Right lung (tissue), 2 donors: ENCODE measurements at regions not wholly inside any gene's neighbourhood (a gene's known extent, or its start where the extent isn't known, plus 50 kb on each side); places are given as distances from the start of the nearest gene placed in this dataset.

ENCODE experiments used
- DNase-seq, 2 donors: peaks; one replicate each; pipeline ENCODE4 v3.0.0-alpha.2; 2013

- peak in 1 of 2 donors; percentile 41 for DNase-seq
Observed at GRCh38 chr5:93163010-93163663, 417.9 kb downstream of the NR2F1-AS1 start.

- no peak for DNase-seq
Observed at GRCh38 chr5:93161661-93162654, 419.1 kb downstream of the NR2F1-AS1 start.

GRCh38 chr5:93158841-93159240, 422.2 kb downstream of the NR2F1-AS1 start:
- no peak for DNase-seq

GRCh38 chr5:93156566-93156965, 424.5 kb downstream of the NR2F1-AS1 start:
- no peak for DNase-seq

- no peak for DNase-seq
Observed at GRCh38 chr5:93154535-93154934, 426.5 kb downstream of the NR2F1-AS1 start.

- no peak for DNase-seq
Observed at GRCh38 chr5:93153461-93153860, 427.6 kb downstream of the NR2F1-AS1 start.

GRCh38 chr5:93151896-93152295, 429.1 kb downstream of the NR2F1-AS1 start:
- no peak for DNase-seq

- DNase-seq, result no peak
Observed at GRCh38 chr5:93151121-93151520, 429.9 kb downstream of the NR2F1-AS1 start.

GRCh38 chr5:93150311-93151012, 430.6 kb downstream of the NR2F1-AS1 start:
- DNase-seq, result no peak

- DNase-seq, result no peak
Observed at GRCh38 chr5:93145767-93146166, 435.3 kb downstream of the NR2F1-AS1 start.

- DNase-seq, result no peak
Observed at GRCh38 chr5:93145019-93145418, 436.0 kb downstream of the NR2F1-AS1 start.

- DNase-seq, result peak in 1 of 2 donors; percentile 17
Observed at GRCh38 chr5:93141969-93142368, 439.1 kb downstream of the NR2F1-AS1 start.

GRCh38 chr5:93130624-93131490, 450.2 kb downstream of the NR2F1-AS1 start:
- DNase-seq, result no peak

- DNase-seq, result no peak
Observed at GRCh38 chr5:93126634-93127033, 454.4 kb downstream of the NR2F1-AS1 start.

GRCh38 chr5:93123127-93123526, 457.9 kb downstream of the NR2F1-AS1 start:
- no peak for DNase-seq

- peak in 1 of 2 donors; percentile 17 for DNase-seq
Observed at GRCh38 chr5:93122446-93122845, 458.6 kb downstream of the NR2F1-AS1 start.

GRCh38 chr5:93120771-93121170, 460.2 kb downstream of the NR2F1-AS1 start:
- no peak for DNase-seq

GRCh38 chr5:93120051-93120450, 461.0 kb downstream of the NR2F1-AS1 start:
- no peak for DNase-seq

GRCh38 chr5:93117751-93118531, 463.1 kb downstream of the NR2F1-AS1 start:
- DNase-seq, result no peak

- DNase-seq, result no peak
Observed at GRCh38 chr5:93107805-93108520, 473.1 kb downstream of the NR2F1-AS1 start.
